ENCODE measurements at regions not wholly inside any gene's neighbourhood (a gene's known extent, or its start where the extent isn't known, plus 50 kb on each side); places are given as distances from the start of the nearest gene placed in this dataset.

- TF ChIP-seq, protein P1, sequence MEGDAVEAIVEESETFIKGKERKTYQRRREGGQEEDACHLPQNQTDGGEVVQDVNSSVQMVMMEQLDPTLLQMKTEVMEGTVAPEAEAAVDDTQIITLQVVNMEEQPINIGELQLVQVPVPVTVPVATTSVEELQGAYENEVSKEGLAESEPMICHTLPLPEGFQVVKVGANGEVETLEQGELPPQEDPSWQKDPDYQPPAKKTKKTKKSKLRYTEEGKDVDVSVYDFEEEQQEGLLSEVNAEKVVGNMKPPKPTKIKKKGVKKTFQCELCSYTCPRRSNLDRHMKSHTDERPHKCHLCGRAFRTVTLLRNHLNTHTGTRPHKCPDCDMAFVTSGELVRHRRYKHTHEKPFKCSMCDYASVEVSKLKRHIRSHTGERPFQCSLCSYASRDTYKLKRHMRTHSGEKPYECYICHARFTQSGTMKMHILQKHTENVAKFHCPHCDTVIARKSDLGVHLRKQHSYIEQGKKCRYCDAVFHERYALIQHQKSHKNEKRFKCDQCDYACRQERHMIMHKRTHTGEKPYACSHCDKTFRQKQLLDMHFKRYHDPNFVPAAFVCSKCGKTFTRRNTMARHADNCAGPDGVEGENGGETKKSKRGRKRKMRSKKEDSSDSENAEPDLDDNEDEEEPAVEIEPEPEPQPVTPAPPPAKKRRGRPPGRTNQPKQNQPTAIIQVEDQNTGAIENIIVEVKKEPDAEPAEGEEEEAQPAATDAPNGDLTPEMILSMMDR (IDR thresholded peaks at IDR 0.05; ENCODE audit: low read depth, low read length), result no peak
- H3K9me3 ChIP-seq (ENCODE audit: severe bottlenecking), result no peaks in the 10 kb centered on the region
- H3K4me3 ChIP-seq (ENCODE audit: low read depth, low read length), result no peak overlapping the region
- DNase-seq, result no peak
- H3K27me3 ChIP-seq (ENCODE audit: insufficient read depth, low read depth, severe bottlenecking), result no peaks in the 10 kb centered on the region
- no peaks in the 10 kb centered on the region for H3K36me3 ChIP-seq
- H3K27ac ChIP-seq, result no peak overlapping the region
These were observed 61.5 kb upstream of the ZNF536 start for GRCh38 chr19:30310602-30311263.

DNA sequence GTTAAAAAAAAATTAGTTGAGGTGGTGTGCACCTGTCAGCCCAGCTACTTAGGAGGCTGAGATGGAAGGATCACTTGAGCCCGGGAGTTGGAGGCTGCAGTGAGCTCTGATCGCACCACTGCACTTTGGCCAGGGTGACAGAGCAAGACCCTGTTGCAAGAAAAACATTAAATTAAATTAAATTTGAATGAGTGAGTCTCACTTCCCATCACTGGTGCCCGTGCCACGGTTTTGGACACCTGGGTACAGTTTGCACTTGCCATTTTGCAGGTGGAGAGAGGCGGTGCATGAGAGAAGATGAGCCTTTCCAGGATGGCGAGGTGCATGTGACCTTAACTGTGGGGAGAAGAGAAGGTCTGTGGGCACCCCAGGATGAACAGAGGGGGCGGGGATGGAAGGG, 60.3 kb upstream of the ZNF536 start:
- DNase-seq, result no peak
- Histone ChIP-seq H3K9me3 (ENCODE audit: severe bottlenecking) (no peaks in the 10 kb centered on the region), H3K4me3 (ENCODE audit: low read depth, low read length) (no peak overlapping the region), H3K36me3 (no peaks in the 10 kb centered on the region), H3K27ac (no peak overlapping the region), H3K27me3 (ENCODE audit: insufficient read depth, low read depth, severe bottlenecking) (no peaks in the 10 kb centered on the region)
- TF ChIP-seq, protein P1 (IDR thresholded peaks at IDR 0.05; ENCODE audit: low read depth, low read length), result no peak

DNA sequence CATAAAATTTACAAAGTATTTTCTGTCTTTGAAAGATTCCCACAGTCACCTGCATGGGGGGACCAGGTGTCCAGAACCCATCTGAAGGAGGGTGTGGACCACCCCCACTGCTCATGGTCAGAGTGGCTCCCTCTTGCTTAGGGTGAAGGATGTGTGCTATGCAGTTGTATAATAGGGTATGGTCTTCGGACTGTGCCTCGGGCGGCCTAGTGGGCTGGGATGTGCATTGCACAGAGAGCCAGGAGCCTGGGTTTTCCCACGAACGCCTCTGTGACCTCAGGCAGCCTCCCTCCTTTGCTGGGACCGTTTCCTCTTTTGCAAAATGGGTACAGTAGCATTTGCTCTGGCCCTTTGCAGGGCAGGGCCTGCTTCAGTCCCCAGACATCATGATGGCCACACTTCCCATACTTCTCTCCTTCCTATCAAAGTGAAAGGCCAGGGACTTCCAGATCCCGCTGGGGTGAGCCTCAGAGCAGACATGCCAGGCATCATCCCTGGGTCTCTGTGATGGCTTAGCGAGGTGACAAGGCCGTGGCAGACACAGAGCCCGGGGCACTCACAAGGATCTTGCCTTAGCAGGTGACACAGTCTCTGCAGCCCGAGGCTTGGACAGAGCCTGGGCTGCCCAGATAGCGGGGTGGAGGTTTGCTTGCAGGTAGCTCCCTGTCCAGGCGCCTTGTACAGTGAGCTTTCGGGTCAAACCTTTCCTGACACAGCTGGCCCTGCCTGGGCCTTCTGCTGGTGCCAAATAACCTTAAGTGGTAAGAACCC, 59.4 kb upstream of the ZNF536 start:
- no peaks in the 10 kb centered on the region for H3K27me3 ChIP-seq (ENCODE audit: insufficient read depth, low read depth, severe bottlenecking)
- H3K4me3 ChIP-seq (ENCODE audit: low read depth, low read length), result no peak overlapping the region
- no peak overlapping the region for H3K27ac ChIP-seq
- H3K9me3 ChIP-seq (ENCODE audit: severe bottlenecking), result no peaks in the 10 kb centered on the region
- H3K36me3 ChIP-seq, result no peaks in the 10 kb centered on the region
- TF ChIP-seq, protein P1 (IDR thresholded peaks at IDR 0.05; ENCODE audit: low read depth, low read length), result peak; percentile 42
- peak; percentile 16 for DNase-seq

DNA sequence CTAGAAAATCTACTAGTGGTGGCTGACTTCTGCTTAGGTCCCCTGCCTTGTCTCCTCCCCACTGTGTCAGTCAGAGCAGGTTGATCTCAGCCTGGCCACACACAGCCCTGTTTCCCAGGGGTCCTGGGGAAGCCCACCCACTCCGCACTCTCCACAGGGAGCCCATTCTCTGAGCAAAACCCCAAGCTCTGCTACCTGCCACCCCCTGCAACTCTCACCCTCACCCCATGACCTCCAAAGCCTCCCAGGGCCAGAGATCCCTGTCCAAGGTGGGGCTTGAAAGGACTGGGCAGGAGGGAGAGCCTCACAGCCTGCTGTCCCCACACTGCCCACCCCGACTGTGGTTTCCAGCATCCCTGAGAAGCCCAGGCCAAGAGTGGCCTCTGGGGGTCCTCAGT, 58.8 kb upstream of the ZNF536 start:
- TF ChIP-seq, protein P1 (IDR thresholded peaks at IDR 0.05; ENCODE audit: low read depth, low read length), result no peak
- Histone ChIP-seq H3K9me3 (ENCODE audit: severe bottlenecking) (no peaks in the 10 kb centered on the region), H3K4me3 (ENCODE audit: low read depth, low read length) (no peak overlapping the region), H3K27ac (no peak overlapping the region), H3K36me3 (no peaks in the 10 kb centered on the region), H3K27me3 (ENCODE audit: insufficient read depth, low read depth, severe bottlenecking) (no peaks in the 10 kb centered on the region)
- no peak for DNase-seq

GRCh38 chr19:30314056-30314804, 58.0 kb upstream of the ZNF536 start:
- Histone ChIP-seq H3K9me3 (ENCODE audit: severe bottlenecking) (no peaks in the 10 kb centered on the region), H3K27me3 (ENCODE audit: insufficient read depth, low read depth, severe bottlenecking) (no peaks in the 10 kb centered on the region), H3K36me3 (no peaks in the 10 kb centered on the region), H3K4me3 (ENCODE audit: low read depth, low read length) (no peak overlapping the region), H3K27ac (no peak overlapping the region)
- no peak for DNase-seq
- TF ChIP-seq, protein P1 (IDR thresholded peaks at IDR 0.05; ENCODE audit: low read depth, low read length), result no peak

All from WERI-Rb-1 (cell line).